WI38 (cell line): ENCODE measurements at regions not wholly inside any gene's neighbourhood (a gene's known extent, or its start where the extent isn't known, plus 50 kb on each side); places are given as distances from the start of the nearest gene placed in this dataset.

Source experiments
- H3K4me3 ChIP-seq: 2 replicates; pipeline ENCODE4 v1.5.1; 2011; ENCODE audit warnings: low read depth, mild to moderate bottlenecking, control low read depth, low read length
- CTCF ChIP-seq: IDR thresholded peaks from 2 replicates; pipeline ENCODE4 v1.5.1; 2012; ENCODE audit warnings: low read depth, mild to moderate bottlenecking, control low read depth, low read length

- H3K4me3 ChIP-seq, result no peak overlapping the region
These were observed 73.0 kb upstream of the BMPER start for GRCh38 chr7:33832271-33832721.

GRCh38 chr7:33836797-33837355 is 68.5 kb upstream of the BMPER start:
- H3K4me3 ChIP-seq, result no peak overlapping the region
- TF ChIP-seq CTCF, result peak; percentile 20; the same call in 1 of the 2 replicates

More at GRCh38 chr7:33832271-33832721, 73.0 kb upstream of the BMPER start:
- no peak for TF ChIP-seq CTCF

GRCh38 chr7:33837356-33837851 is 67.9 kb upstream of the BMPER start:
- TF ChIP-seq CTCF, result no peak
- H3K4me3 ChIP-seq, result no peak overlapping the region

- no peak overlapping the region for H3K4me3 ChIP-seq
- TF ChIP-seq CTCF, result no peak
These were observed 64.3 kb upstream of the BMPER start for GRCh38 chr7:33841031-33841430.

GRCh38 chr7:33841705-33842129 is 63.6 kb upstream of the BMPER start:
- no peak for TF ChIP-seq CTCF
- H3K4me3 ChIP-seq, result no peak overlapping the region

GRCh38 chr7:33842150-33842549 is 63.2 kb upstream of the BMPER start:
- no peak overlapping the region for H3K4me3 ChIP-seq
- no peak for TF ChIP-seq CTCF

GRCh38 chr7:33845991-33846509 is 59.3 kb upstream of the BMPER start:
- TF ChIP-seq CTCF, result no peak
- H3K4me3 ChIP-seq, result no peak overlapping the region
